RPMI7951 (cell line): ENCODE measurements at regions not wholly inside any gene's neighbourhood (a gene's known extent, or its start where the extent isn't known, plus 50 kb on each side); places are given as distances from the start of the nearest gene placed in this dataset.

ENCODE experiments used
- DNase-seq: peaks from one replicate; pipeline ENCODE4 v3.0.0-alpha.2; 2012; ENCODE audit warnings: low read depth

- DNase-seq, result no peak
These were observed 169.1 kb downstream of the GUCY2F start for GRCh38 chrX:109312757-109313156.

GRCh38 chrX:109310031-109310430, 171.9 kb downstream of the GUCY2F start:
- no peak for DNase-seq

GRCh38 chrX:109301177-109301576, 180.7 kb downstream of the GUCY2F start:
- no peak for DNase-seq

- DNase-seq, result no peak
These were observed 181.5 kb downstream of the GUCY2F start for GRCh38 chrX:109300415-109300814.

GRCh38 chrX:109299091-109299490, 182.8 kb downstream of the GUCY2F start:
- no peak for DNase-seq

GRCh38 chrX:109294097-109294814, 187.6 kb downstream of the GUCY2F start:
- peak; percentile 1 for DNase-seq

- no peak for DNase-seq
These were observed 198.0 kb downstream of the GUCY2F start for GRCh38 chrX:109283870-109284269.

- DNase-seq, result peak; percentile 18
These were observed 200.2 kb downstream of the GUCY2F start for GRCh38 chrX:109281483-109282275.

GRCh38 chrX:109274806-109275205, 207.1 kb downstream of the GUCY2F start:
- no peak for DNase-seq

GRCh38 chrX:109270580-109271484, 211.1 kb downstream of the GUCY2F start:
- DNase-seq, result peak; percentile 15

GRCh38 chrX:109268340-109268739, 213.5 kb downstream of the GUCY2F start:
- DNase-seq, result no peak

- DNase-seq, result no peak
These were observed 215.9 kb downstream of the GUCY2F start for GRCh38 chrX:109266034-109266433.

GRCh38 chrX:109264878-109265277, 217.0 kb downstream of the GUCY2F start:
- DNase-seq, result no peak

GRCh38 chrX:109261279-109261678, 220.6 kb downstream of the GUCY2F start:
- DNase-seq, result no peak

GRCh38 chrX:109252789-109253188, 229.1 kb downstream of the GUCY2F start:
- DNase-seq, result no peak

GRCh38 chrX:109218761-109219160, 263.1 kb downstream of the GUCY2F start:
- DNase-seq, result no peak

GRCh38 chrX:109199726-109200125, 282.2 kb downstream of the GUCY2F start:
- peak; percentile 4 for DNase-seq

GRCh38 chrX:109190542-109190941, 291.3 kb downstream of the GUCY2F start:
- no peak for DNase-seq

- DNase-seq, result no peak
These were observed 294.3 kb downstream of the GUCY2F start for GRCh38 chrX:109187473-109188168.

- DNase-seq, result no peak
These were observed 294.9 kb downstream of the GUCY2F start for GRCh38 chrX:109186939-109187338.

- no peak for DNase-seq
These were observed 297.3 kb downstream of the GUCY2F start for GRCh38 chrX:109184506-109185139.
